D721Med (cell line): ENCODE measurements at regions not wholly inside any gene's neighbourhood (a gene's known extent, or its start where the extent isn't known, plus 50 kb on each side); places are given as distances from the start of the nearest gene placed in this dataset.

Experiments used
- DNase-seq: peaks from one replicate; pipeline ENCODE4 v3.0.0; 2011; ENCODE audit warnings: low spot score; ENCODE audit not compliant: insufficient read length
- FAIRE-seq: peaks from 2 replicates; lab custom pipeline; 2011; peaks lifted over from hg19 to GRCh38; lab: Jason Lieb, UNC
- CTCF ChIP-seq: IDR thresholded peaks from 2 replicates; pipeline ENCODE4 v1.5.1; 2012; ENCODE audit warnings: mild to moderate bottlenecking, control low read depth; ENCODE audit not compliant: insufficient read depth; ENCODE audit errors: missing control alignments

- TF ChIP-seq CTCF, result no peak
- FAIRE-seq (no peak), DNase-seq (no peak)
Observed at GRCh38 chr20:57073402-57073801, 193.0 kb downstream of the BMP7 start.

DNA sequence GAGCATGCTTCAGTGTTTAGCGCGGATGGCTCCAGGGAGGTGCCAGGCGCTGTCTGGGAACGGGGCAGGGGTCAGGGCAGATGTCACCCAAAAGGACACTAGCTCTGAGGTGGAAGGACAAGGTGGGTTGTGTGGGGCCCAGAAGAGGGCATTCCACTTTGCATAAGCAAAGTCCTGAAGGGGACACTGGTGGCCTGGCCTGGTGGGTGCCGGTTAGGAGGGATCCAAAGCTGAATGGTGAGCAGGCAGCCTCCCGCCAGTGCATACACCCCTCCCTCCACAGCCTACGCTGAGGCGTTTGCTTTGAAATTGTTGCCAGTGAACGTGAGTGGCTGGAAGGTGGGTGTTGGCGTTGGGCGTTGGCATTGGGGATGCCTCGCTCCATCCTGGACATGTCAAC lies 192.1 kb downstream of the BMP7 start:
- no peak for FAIRE-seq
- DNase-seq, result no peak
- TF ChIP-seq CTCF, result no peak

GRCh38 chr20:57075181-57075580 lies 191.3 kb downstream of the BMP7 start:
- DNase-seq (no peak), FAIRE-seq (no peak)
- no peak for TF ChIP-seq CTCF

- no peak for TF ChIP-seq CTCF
- DNase-seq (no peak), FAIRE-seq (no peak)
Observed at GRCh38 chr20:57075603-57076002, 190.8 kb downstream of the BMP7 start.

DNA sequence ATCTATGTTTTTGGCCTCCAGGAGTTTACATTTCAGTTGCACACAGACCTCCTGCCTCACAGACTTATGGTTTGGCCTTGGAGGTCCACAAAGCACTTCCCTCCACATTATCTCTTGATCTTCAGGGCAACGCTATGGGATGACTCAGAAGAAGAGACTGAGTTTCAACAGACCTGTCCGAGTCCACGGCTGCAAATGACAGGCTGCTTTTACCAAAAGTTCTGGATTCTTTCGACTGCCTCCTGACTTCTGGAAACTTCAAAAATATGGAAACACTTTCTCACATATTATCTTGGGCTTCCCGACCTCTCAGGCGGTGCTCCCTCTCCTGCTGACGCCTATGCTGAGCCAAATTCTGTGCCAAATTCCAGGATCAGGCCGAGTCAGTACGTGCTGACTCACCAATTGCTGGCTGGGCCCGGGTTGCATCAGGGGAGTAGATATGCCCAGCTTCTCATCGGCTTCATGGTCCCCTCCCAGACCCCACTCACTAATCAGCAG lies 190.2 kb downstream of the BMP7 start:
- TF ChIP-seq CTCF, result no peak
- DNase-seq, result no peak
- FAIRE-seq, result no peak

DNA sequence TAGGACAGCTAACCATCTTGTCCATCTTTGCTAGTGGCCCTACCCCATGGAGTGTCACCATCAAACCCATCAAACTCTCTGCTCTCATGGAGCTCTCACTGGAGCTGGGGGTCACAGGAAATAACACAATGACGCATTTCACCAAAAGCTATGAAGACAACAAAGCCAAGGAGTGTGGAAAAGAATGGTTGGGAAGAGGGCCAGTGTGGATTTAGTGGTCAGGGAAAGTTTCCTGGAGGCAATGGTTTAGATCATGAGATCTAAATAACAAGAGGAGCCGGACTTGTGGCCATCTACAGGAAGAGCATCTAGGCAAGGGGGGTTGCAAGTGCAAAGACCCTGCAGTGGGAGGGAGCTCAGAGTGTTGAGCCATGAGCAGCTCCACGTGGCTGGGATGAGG lies 189.5 kb downstream of the BMP7 start:
- DNase-seq, result no peak
- no peak for TF ChIP-seq CTCF

GRCh38 chr20:57078116-57078515 lies 188.3 kb downstream of the BMP7 start:
- FAIRE-seq, result no peak
- DNase-seq, result no peak

More for the DNA sequence above, 189.5 kb downstream of the BMP7 start:
- no peak for FAIRE-seq

More at GRCh38 chr20:57078116-57078515, 188.3 kb downstream of the BMP7 start:
- TF ChIP-seq CTCF, result no peak
